HUES6 (cell line): ENCODE measurements at regions not wholly inside any gene's neighbourhood (a gene's known extent, or its start where the extent isn't known, plus 50 kb on each side); places are given as distances from the start of the nearest gene placed in this dataset.

ENCODE experiments used
- H3K27ac ChIP-seq: 2 replicates; pipeline ENCODE4 v1.7.0; 2013; ENCODE audit warnings: low read depth, mild to moderate bottlenecking, low read length, inconsistent platforms
- H3K27me3 ChIP-seq: 2 replicates; pipeline ENCODE4 v1.6.1; 2013; ENCODE audit warnings: low read length; ENCODE audit not compliant: control insufficient read depth, insufficient read depth
- H3K36me3 ChIP-seq: 2 replicates; pipeline ENCODE4 v1.6.1; 2013; ENCODE audit warnings: low read length; ENCODE audit not compliant: control insufficient read depth, insufficient read depth
- H3K4me1 ChIP-seq: 2 replicates; pipeline ENCODE4 v1.6.1; 2013; ENCODE audit warnings: low read length; ENCODE audit not compliant: control insufficient read depth, insufficient read depth
- H3K4me3 ChIP-seq: 2 replicates; pipeline ENCODE4 v1.5.1; 2013; ENCODE audit warnings: low read depth, low read length
- H3K9ac ChIP-seq: one replicate; pipeline ENCODE4 v1.6.1; 2013; ENCODE audit warnings: mild to moderate bottlenecking, low read length
- H3K9me3 ChIP-seq: 2 replicates; pipeline ENCODE4 v1.6.1; 2013; ENCODE audit warnings: low read depth, low read length; ENCODE audit not compliant: control insufficient read depth, insufficient read depth

- H3K4me3 ChIP-seq, result no peak overlapping the region
- no peaks in the 10 kb centered on the region; the same call in 1 of the 2 replicates for H3K4me1 ChIP-seq
- no peak overlapping the region for H3K27ac ChIP-seq
- no peaks in the 10 kb centered on the region for H3K27me3 ChIP-seq
- H3K9ac ChIP-seq, result no peak overlapping the region
- H3K36me3 ChIP-seq, result no peaks in the 10 kb centered on the region
- H3K9me3 ChIP-seq, result peaks cover 5% of the 10 kb centered on the region; the same call in 1 of the 2 replicates
Observed at GRCh38 chr3:145550522-145550921, 610.5 kb downstream of the PLOD2 start.

- H3K9me3 ChIP-seq, result peaks cover 4% of the 10 kb centered on the region; the same call in 1 of the 2 replicates
- H3K4me1 ChIP-seq, result peaks cover 12% of the 10 kb centered on the region
- peak overlapping the region; percentile 85 for H3K27ac ChIP-seq
- no peak overlapping the region for H3K4me3 ChIP-seq
- H3K9ac ChIP-seq, result no peak overlapping the region
- H3K27me3 ChIP-seq, result no peaks in the 10 kb centered on the region
- no peaks in the 10 kb centered on the region for H3K36me3 ChIP-seq
Observed at GRCh38 chr3:145557405-145557804, 603.6 kb downstream of the PLOD2 start.

- Histone ChIP-seq H3K36me3 (no peaks in the 10 kb centered on the region), H3K4me3 (no peak overlapping the region), H3K9ac (no peak overlapping the region), H3K4me1 (no peaks in the 10 kb centered on the region), H3K9me3 (no peaks in the 10 kb centered on the region), H3K27me3 (no peaks in the 10 kb centered on the region), H3K27ac (no peak overlapping the region)
Observed at GRCh38 chr3:145578471-145578870, 582.5 kb downstream of the PLOD2 start.

GRCh38 chr3:145581694-145582093 lies 579.3 kb downstream of the PLOD2 start:
- Histone ChIP-seq H3K27me3 (no peaks in the 10 kb centered on the region), H3K9ac (no peak overlapping the region), H3K4me1 (no peaks in the 10 kb centered on the region), H3K4me3 (no peak overlapping the region), H3K36me3 (no peaks in the 10 kb centered on the region), H3K27ac (no peak overlapping the region), H3K9me3 (no peaks in the 10 kb centered on the region)

- H3K4me3 ChIP-seq, result no peak overlapping the region
- H3K9me3 ChIP-seq, result 0 out of 2 replicates have a peak, but pooled peaks cover 5% of the 10 kb centered on the region
- H3K27ac ChIP-seq, result no peak overlapping the region
- no peaks in the 10 kb centered on the region for H3K36me3 ChIP-seq
- no peaks in the 10 kb centered on the region for H3K27me3 ChIP-seq
- no peak overlapping the region for H3K9ac ChIP-seq
- no peaks in the 10 kb centered on the region for H3K4me1 ChIP-seq
Observed at GRCh38 chr3:145604851-145605250, 556.1 kb downstream of the PLOD2 start.

GRCh38 chr3:145620002-145620401 lies 541.0 kb downstream of the PLOD2 start:
- Histone ChIP-seq H3K9me3 (no peaks in the 10 kb centered on the region), H3K27ac (no peak overlapping the region), H3K36me3 (no peaks in the 10 kb centered on the region), H3K4me3 (no peak overlapping the region), H3K9ac (no peak overlapping the region), H3K27me3 (no peaks in the 10 kb centered on the region), H3K4me1 (no peaks in the 10 kb centered on the region)

- no peaks in the 10 kb centered on the region for H3K36me3 ChIP-seq
- no peaks in the 10 kb centered on the region for H3K4me1 ChIP-seq
- no peaks in the 10 kb centered on the region for H3K9me3 ChIP-seq
- H3K9ac ChIP-seq, result no peak overlapping the region
- no peaks in the 10 kb centered on the region for H3K27me3 ChIP-seq
- H3K27ac ChIP-seq, result no peak overlapping the region
- no peak overlapping the region for H3K4me3 ChIP-seq
Observed at GRCh38 chr3:145620486-145620885, 540.5 kb downstream of the PLOD2 start.

GRCh38 chr3:145623349-145623748 lies 537.6 kb downstream of the PLOD2 start:
- no peaks in the 10 kb centered on the region for H3K9me3 ChIP-seq
- no peak overlapping the region for H3K27ac ChIP-seq
- no peaks in the 10 kb centered on the region for H3K36me3 ChIP-seq
- no peak overlapping the region for H3K9ac ChIP-seq
- no peak overlapping the region for H3K4me3 ChIP-seq
- no peaks in the 10 kb centered on the region for H3K27me3 ChIP-seq
- H3K4me1 ChIP-seq, result no peaks in the 10 kb centered on the region

GRCh38 chr3:145628211-145628610 lies 532.8 kb downstream of the PLOD2 start:
- Histone ChIP-seq H3K4me1 (no peaks in the 10 kb centered on the region), H3K4me3 (no peak overlapping the region), H3K27me3 (no peaks in the 10 kb centered on the region), H3K36me3 (no peaks in the 10 kb centered on the region), H3K9me3 (peaks cover 9% of the 10 kb centered on the region; the same call in 1 of the 2 replicates), H3K9ac (no peak overlapping the region), H3K27ac (no peak overlapping the region)

GRCh38 chr3:145637105-145637504 lies 523.9 kb downstream of the PLOD2 start:
- H3K27ac ChIP-seq, result no peak overlapping the region
- no peaks in the 10 kb centered on the region for H3K27me3 ChIP-seq

GRCh38 chr3:145639003-145639606 lies 521.9 kb downstream of the PLOD2 start:
- H3K9me3 ChIP-seq, result no peaks in the 10 kb centered on the region
- no peak overlapping the region for H3K27ac ChIP-seq
- no peak overlapping the region for H3K9ac ChIP-seq
- H3K4me1 ChIP-seq, result peaks cover 2% of the 10 kb centered on the region; the same call in 1 of the 2 replicates
- no peaks in the 10 kb centered on the region for H3K27me3 ChIP-seq
- no peaks in the 10 kb centered on the region for H3K36me3 ChIP-seq
- H3K4me3 ChIP-seq, result no peak overlapping the region

More at GRCh38 chr3:145637105-145637504, 523.9 kb downstream of the PLOD2 start:
- no peaks in the 10 kb centered on the region for H3K9me3 ChIP-seq
- no peaks in the 10 kb centered on the region for H3K36me3 ChIP-seq
- no peak overlapping the region for H3K9ac ChIP-seq
- H3K4me1 ChIP-seq, result peaks cover 2% of the 10 kb centered on the region; the same call in 1 of the 2 replicates
- H3K4me3 ChIP-seq, result no peak overlapping the region
